ENCODE measurements at regions not wholly inside any gene's neighbourhood (a gene's known extent, or its start where the extent isn't known, plus 50 kb on each side); places are given as distances from the start of the nearest gene placed in this dataset.
A peak's percentile ranks its signal among the peaks of the same experiment; 100 is the strongest.

DNA sequence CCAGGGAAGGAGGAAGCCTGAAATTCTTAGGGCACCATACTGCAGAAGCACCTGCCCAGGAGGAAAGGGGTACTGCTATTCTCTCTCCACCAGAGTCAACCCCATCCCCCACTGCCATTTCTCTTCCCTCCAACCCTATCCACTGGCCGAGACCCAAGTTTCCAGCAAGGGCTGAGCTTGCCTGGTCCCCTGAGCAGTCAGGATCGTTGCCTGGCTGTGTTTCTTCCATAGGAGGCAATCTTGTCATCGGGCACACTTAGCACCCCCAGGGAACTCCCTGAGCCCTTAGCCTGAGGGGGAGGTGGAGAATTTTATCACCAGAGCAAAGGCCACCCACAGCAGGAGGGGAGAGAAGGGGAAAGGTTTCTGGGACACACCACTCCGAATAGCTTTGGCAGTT is 115.8 kb upstream of the NECTIN1 start:
- Histone ChIP-seq H3K4me1 (ENCODE audit: control insufficient read depth in 3 of 3, insufficient read depth in 2 of 3, low read depth in 1 of 3, low read length in 2 of 3) (peaks cover 0 to 13% (median 0%) of the 10 kb centered on the region in 3 donors), H3K27ac (ENCODE audit: low read depth in 1 of 3, low read length in 2 of 3) (no peak overlapping the region), H3K4me3 (ENCODE audit: low read depth in 1 of 3, low read length in 3 of 3) (no peak overlapping the region), H3K27me3 (ENCODE audit: control insufficient read depth in 3 of 3, insufficient read depth in 3 of 3, low read length in 3 of 3) (no peaks in the 10 kb centered on the region), H3K36me3 (ENCODE audit: control insufficient read depth in 3 of 3, insufficient read depth in 2 of 3, low read depth in 1 of 3, low read length in 3 of 3) (peaks cover 0 to 2% (median 0%) of the 10 kb centered on the region in 3 donors), H3K9me3 (ENCODE audit: control insufficient read depth in 2 of 2, insufficient read depth in 1 of 2, low read depth in 1 of 2, low read length in 1 of 2) (peaks cover 0 to 10% of the 10 kb centered on the region in 2 donors)
- DNase-seq (peak in 1 of 2 donors; percentile 41), FAIRE-seq (no peak)
- 14 to 23% (median 17%) methylated on average over 4 of the region's 4 CpGs for WGBS, 3 donors

DNA sequence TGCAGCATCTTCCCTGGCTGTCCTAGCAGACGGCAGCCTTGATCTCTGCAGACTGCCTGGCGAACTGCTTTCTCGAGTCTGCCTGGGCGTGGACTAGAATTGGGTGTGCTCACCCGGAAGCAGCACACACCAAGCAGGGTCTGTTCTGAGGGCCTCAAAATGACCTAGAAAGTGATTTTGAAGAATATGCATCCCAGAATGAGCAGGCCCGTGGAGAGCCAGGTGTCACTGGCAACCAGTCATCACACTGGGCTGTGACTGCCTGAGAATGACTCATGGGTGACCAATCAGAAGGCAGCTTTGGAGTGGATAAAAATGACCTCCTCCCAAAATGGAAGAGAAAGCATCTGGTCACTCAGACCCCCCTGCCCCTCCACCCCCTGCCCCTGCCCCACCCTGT is 114.9 kb upstream of the NECTIN1 start:
- DNase-seq (peak; percentile 21 to 38), FAIRE-seq (no peak)
- Histone ChIP-seq H3K27me3 (ENCODE audit: control insufficient read depth in 3 of 3, insufficient read depth in 3 of 3, low read length in 3 of 3) (no peaks in the 10 kb centered on the region), H3K4me1 (ENCODE audit: control insufficient read depth in 3 of 3, insufficient read depth in 2 of 3, low read depth in 1 of 3, low read length in 2 of 3) (peaks cover 0 to 13% (median 0%) of the 10 kb centered on the region in 3 donors), H3K36me3 (ENCODE audit: control insufficient read depth in 3 of 3, insufficient read depth in 2 of 3, low read depth in 1 of 3, low read length in 3 of 3) (peaks cover 0 to 2% (median 0%) of the 10 kb centered on the region in 3 donors), H3K27ac (ENCODE audit: low read depth in 1 of 3, low read length in 2 of 3) (no peak overlapping the region), H3K9me3 (ENCODE audit: control insufficient read depth in 2 of 2, insufficient read depth in 1 of 2, low read depth in 1 of 2, low read length in 1 of 2) (peaks cover 0 to 10% of the 10 kb centered on the region in 2 donors), H3K4me3 (ENCODE audit: low read depth in 1 of 3, low read length in 3 of 3) (no peak overlapping the region)
- WGBS, 3 donors: 14 to 41% (median 30%) methylated on average over 6 of the region's 6 CpGs

DNA sequence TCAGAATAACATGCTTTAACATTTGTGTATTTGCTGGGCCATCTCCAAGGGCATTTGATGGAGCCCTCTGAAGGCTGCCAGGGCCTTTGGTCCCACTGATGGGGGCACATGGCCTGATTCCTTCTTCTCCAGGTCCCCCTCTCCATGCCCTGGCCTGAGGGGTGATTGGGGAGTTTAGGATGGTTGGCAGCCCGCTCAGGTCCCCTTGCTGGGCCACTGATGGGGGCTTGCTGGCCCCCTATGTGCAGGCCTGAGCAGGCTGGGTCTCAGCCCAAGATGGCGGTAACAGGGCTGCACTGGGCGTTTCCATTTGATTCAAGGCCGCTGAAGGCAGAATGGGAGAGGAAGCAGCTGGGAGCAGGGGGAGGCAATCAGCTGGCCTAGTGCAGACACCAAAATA is 113.7 kb upstream of the NECTIN1 start:
- no peak for FAIRE-seq
- Histone ChIP-seq H3K36me3 (ENCODE audit: control insufficient read depth in 3 of 3, insufficient read depth in 2 of 3, low read depth in 1 of 3, low read length in 3 of 3) (peaks cover 0 to 2% (median 0%) of the 10 kb centered on the region in 3 donors), H3K4me3 (ENCODE audit: low read depth in 1 of 3, low read length in 3 of 3) (no peak overlapping the region), H3K27me3 (ENCODE audit: control insufficient read depth in 3 of 3, insufficient read depth in 3 of 3, low read length in 3 of 3) (no peaks in the 10 kb centered on the region), H3K9me3 (ENCODE audit: control insufficient read depth in 2 of 2, insufficient read depth in 1 of 2, low read depth in 1 of 2, low read length in 1 of 2) (peaks cover 0 to 13% of the 10 kb centered on the region in 2 donors), H3K27ac (ENCODE audit: low read depth in 1 of 3, low read length in 2 of 3) (no peak overlapping the region), H3K4me1 (ENCODE audit: control insufficient read depth in 3 of 3, insufficient read depth in 2 of 3, low read depth in 1 of 3, low read length in 2 of 3) (peaks cover 0 to 13% (median 0%) of the 10 kb centered on the region in 3 donors)
- 75 to 78% (median 77%) methylated on average over 4 of the region's 4 CpGs for WGBS, 3 donors
- no peak for DNase-seq

DNA sequence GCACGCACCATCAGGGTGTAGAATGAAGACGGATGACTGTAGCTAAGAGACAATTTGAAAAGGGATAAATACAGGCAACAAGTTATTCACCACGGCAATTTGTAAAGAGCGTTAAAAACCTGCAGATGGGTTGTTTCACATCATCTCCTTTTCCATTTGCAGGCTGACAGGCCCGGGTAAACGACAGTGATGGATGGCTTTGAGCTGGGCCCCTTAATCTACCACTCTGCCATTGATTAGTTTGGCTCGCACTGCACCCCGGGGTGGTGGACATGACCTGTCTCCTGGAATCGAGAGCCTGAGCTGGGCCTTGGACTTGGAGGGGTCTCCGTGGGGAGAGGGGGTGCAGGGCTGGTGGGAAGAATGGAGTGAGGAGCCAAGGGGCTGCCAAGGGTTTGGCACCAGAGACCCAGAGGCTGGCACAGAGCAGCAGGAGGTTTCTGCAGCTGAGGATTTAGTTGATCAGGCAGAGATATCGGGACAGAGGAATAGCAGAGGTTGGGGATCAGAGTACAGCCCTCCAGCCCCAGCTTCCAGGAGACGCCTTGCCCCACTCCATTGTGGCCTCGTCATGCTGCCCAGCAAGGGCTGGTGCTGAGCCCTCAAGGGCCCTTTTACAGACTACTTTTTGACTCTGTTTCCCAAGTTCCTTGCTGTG is 110.6 kb upstream of the NECTIN1 start:
- H3K27me3 ChIP-seq (ENCODE audit: control insufficient read depth in 3 of 3, insufficient read depth in 3 of 3, low read length in 3 of 3): no peaks in the 10 kb centered on the region
- no peak overlapping the region for H3K4me3 ChIP-seq (ENCODE audit: low read depth in 1 of 3, low read length in 3 of 3)
- H3K9me3 ChIP-seq (ENCODE audit: control insufficient read depth in 2 of 2, insufficient read depth in 1 of 2, low read depth in 1 of 2, low read length in 1 of 2): peaks cover 0 to 5% of the 10 kb centered on the region in 2 donors
- H3K27ac ChIP-seq (ENCODE audit: low read depth in 1 of 3, low read length in 2 of 3): no peak overlapping the region
- peaks cover 0 to 6% (median 0%) of the 10 kb centered on the region in 3 donors for H3K36me3 ChIP-seq (ENCODE audit: control insufficient read depth in 3 of 3, insufficient read depth in 2 of 3, low read depth in 1 of 3, low read length in 3 of 3)
- 49 to 67% (median 61%) methylated on average over 13 of the region's 13 CpGs for WGBS, 3 donors
- peaks cover 0 to 5% (median 0%) of the 10 kb centered on the region in 3 donors for H3K4me1 ChIP-seq (ENCODE audit: control insufficient read depth in 3 of 3, insufficient read depth in 2 of 3, low read depth in 1 of 3, low read length in 2 of 3)
- no peak for FAIRE-seq
- DNase-seq: no peak

DNA sequence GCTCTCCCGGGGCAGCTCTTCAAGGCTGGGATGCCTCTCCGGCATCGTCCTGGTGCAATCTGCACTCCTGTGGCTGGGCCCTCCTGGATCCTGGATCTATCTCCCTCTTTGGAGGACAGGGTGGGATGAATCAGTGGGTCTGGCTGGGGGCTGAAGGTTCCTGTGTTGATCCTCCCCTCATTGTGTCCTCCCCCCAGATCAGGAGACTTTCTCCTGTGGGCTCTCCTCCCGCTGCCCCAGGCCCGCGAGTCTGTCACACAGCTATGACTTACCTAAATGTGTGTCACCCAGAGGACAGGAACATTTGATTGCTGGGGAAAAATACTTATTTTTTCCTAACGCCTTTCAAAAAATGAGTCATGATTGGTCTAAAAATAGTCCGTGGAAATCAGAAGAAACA is 106.8 kb upstream of the NECTIN1 start:
- WGBS, 3 donors: 68 to 79% (median 70%) methylated on average over 8 of the region's 8 CpGs
- no peak for FAIRE-seq
- DNase-seq: no peak
- peaks cover 2 to 21% (median 3%) of the 10 kb centered on the region in 3 donors for H3K4me1 ChIP-seq (ENCODE audit: control insufficient read depth in 3 of 3, insufficient read depth in 2 of 3, low read depth in 1 of 3, low read length in 2 of 3)
- H3K9me3 ChIP-seq (ENCODE audit: control insufficient read depth in 2 of 2, insufficient read depth in 1 of 2, low read depth in 1 of 2, low read length in 1 of 2): peaks cover 0 to 5% of the 10 kb centered on the region in 2 donors
- H3K4me3 ChIP-seq (ENCODE audit: low read depth in 1 of 3, low read length in 3 of 3): no peak overlapping the region
- no peak overlapping the region for H3K27ac ChIP-seq (ENCODE audit: low read depth in 1 of 3, low read length in 2 of 3)
- H3K27me3 ChIP-seq (ENCODE audit: control insufficient read depth in 3 of 3, insufficient read depth in 3 of 3, low read length in 3 of 3): no peaks in the 10 kb centered on the region
- peaks cover 0 to 4% (median 0%) of the 10 kb centered on the region in 3 donors for H3K36me3 ChIP-seq (ENCODE audit: control insufficient read depth in 3 of 3, insufficient read depth in 2 of 3, low read depth in 1 of 3, low read length in 3 of 3)

DNA sequence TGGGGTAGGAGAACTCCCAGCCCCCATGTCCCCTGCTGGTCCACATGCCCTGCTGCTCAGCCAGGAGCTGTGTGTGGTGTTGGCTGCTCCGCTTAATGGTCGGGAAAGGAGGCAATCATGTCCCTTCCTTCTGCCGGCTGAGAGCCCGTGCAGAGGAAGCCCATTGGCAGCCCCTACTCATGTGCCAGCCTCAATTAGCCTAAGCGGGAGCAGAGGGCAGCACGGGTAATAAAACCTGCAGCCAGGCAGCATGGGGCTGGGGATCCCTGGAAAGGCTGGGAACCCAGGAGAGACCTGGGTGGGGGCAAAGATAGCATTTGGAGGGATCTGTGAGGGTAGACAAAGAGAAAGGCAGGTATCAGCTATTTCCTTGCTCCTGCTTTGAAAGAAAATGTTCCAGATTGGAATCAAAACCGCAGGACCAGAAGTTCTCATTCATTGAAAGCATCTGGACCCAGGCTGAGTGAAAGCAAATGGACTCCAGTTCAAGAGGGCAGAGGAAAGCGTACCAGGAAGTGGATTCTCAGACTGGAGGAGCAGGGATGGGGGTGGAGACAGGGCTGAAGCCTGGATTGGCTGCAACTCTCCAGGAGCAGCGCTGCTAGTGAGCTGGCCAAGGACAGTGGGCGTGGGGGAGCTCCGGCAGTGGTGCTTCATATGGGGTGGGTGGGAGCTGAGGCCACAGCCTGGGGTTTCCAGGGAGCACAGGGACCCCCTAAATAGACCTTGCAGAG is 103.4 kb upstream of the NECTIN1 start:
- DNase-seq: peak; percentile 92 to 98
- H3K27ac ChIP-seq (ENCODE audit: low read depth in 1 of 3, low read length in 2 of 3): peak overlapping the region; percentile 77 to 95 (median 92)

DNA sequence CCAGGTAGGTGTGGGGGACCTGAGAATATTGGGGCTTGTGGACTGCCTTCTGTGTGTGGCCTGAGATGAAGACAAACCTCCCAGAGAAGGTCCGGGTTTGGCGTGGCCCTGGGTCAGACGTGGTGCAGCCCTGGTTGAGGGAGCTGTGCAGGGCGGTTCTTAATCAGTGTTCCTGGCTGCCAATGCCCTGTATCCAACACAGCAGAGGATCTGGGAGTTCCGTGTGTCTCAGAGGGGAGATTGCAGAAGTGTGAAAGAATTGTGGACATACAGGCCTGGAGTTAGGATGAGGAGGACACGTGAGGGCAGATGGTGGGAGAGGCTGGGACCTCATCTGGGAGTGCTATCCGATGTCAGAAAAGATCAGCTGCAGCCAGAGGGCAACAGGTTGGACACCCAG is 102.0 kb upstream of the NECTIN1 start:
- Histone ChIP-seq H3K27ac (ENCODE audit: low read depth in 1 of 3, low read length in 2 of 3) (no peak overlapping the region), H3K4me3 (ENCODE audit: low read depth in 1 of 3, low read length in 3 of 3) (no peak overlapping the region), H3K4me1 (ENCODE audit: control insufficient read depth in 3 of 3, insufficient read depth in 2 of 3, low read depth in 1 of 3, low read length in 2 of 3) (peaks cover 2 to 27% (median 3%) of the 10 kb centered on the region in 3 donors), H3K27me3 (ENCODE audit: control insufficient read depth in 3 of 3, insufficient read depth in 3 of 3, low read length in 3 of 3) (no peaks in the 10 kb centered on the region), H3K9me3 (ENCODE audit: control insufficient read depth in 2 of 2, insufficient read depth in 1 of 2, low read depth in 1 of 2, low read length in 1 of 2) (no peaks in the 10 kb centered on the region), H3K36me3 (ENCODE audit: control insufficient read depth in 3 of 3, insufficient read depth in 2 of 3, low read depth in 1 of 3, low read length in 3 of 3) (peaks cover 0 to 4% (median 0%) of the 10 kb centered on the region in 3 donors)
- FAIRE-seq (no peak), DNase-seq (no peak)
- 72 to 80% (median 77%) methylated on average over 7 of the region's 7 CpGs for WGBS, 3 donors

More for the DNA sequence above, 103.4 kb upstream of the NECTIN1 start:
- Histone ChIP-seq H3K4me3 (ENCODE audit: low read depth in 1 of 3, low read length in 3 of 3) (peak overlapping the region in 1 of 3 donors; percentile 14), H3K4me1 (ENCODE audit: control insufficient read depth in 3 of 3, insufficient read depth in 2 of 3, low read depth in 1 of 3, low read length in 2 of 3) (peaks cover 2 to 27% (median 3%) of the 10 kb centered on the region in 3 donors), H3K36me3 (ENCODE audit: control insufficient read depth in 3 of 3, insufficient read depth in 2 of 3, low read depth in 1 of 3, low read length in 3 of 3) (peaks cover 0 to 4% (median 0%) of the 10 kb centered on the region in 3 donors), H3K9me3 (ENCODE audit: control insufficient read depth in 2 of 2, insufficient read depth in 1 of 2, low read depth in 1 of 2, low read length in 1 of 2) (no peaks in the 10 kb centered on the region), H3K27me3 (ENCODE audit: control insufficient read depth in 3 of 3, insufficient read depth in 3 of 3, low read length in 3 of 3) (no peaks in the 10 kb centered on the region)
- no peak for FAIRE-seq
- 13 to 33% (median 23%) methylated on average over 11 of the region's 11 CpGs for WGBS, 3 donors

DNA sequence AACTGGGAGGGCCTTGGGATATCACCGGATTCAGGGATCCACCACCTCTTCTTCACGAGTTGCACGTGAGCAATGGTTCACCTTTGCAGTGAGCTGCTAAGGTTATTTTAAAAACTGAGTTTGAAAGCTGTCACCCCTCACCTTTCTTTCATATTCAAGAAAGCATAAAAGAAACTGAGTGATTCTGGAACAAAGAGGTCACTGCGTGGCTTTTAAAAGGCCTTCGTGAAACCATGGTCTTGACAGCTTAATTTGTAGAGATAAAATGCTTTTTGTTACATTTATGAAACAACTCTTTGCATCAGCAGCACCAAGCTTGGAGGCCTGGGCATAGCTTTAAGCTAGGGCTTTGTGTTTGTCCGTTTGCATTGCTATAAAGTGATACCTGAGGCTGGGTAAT is 101.4 kb upstream of the NECTIN1 start:
- Histone ChIP-seq H3K27ac (ENCODE audit: low read depth in 1 of 3, low read length in 2 of 3) (no peak overlapping the region), H3K36me3 (ENCODE audit: control insufficient read depth in 3 of 3, insufficient read depth in 2 of 3, low read depth in 1 of 3, low read length in 3 of 3) (no peaks in the 10 kb centered on the region), H3K27me3 (ENCODE audit: control insufficient read depth in 3 of 3, insufficient read depth in 3 of 3, low read length in 3 of 3) (peaks cover 0 to 2% (median 0%) of the 10 kb centered on the region in 3 donors), H3K9me3 (ENCODE audit: control insufficient read depth in 2 of 2, insufficient read depth in 1 of 2, low read depth in 1 of 2, low read length in 1 of 2) (no peaks in the 10 kb centered on the region), H3K4me3 (ENCODE audit: low read depth in 1 of 3, low read length in 3 of 3) (no peak overlapping the region), H3K4me1 (ENCODE audit: control insufficient read depth in 3 of 3, insufficient read depth in 2 of 3, low read depth in 1 of 3, low read length in 2 of 3) (peaks cover 2 to 27% (median 3%) of the 10 kb centered on the region in 3 donors)
- FAIRE-seq (no peak), DNase-seq (no peak)
- WGBS, 3 donors: 76 to 90% (median 89%) methylated on average over 6 of the region's 6 CpGs
